Activated CD4-positive, alpha-beta T cell treated with anti-CD3 and anti-CD28 coated beads for 36 hours (primary cell): ENCODE measurements at regions not wholly inside any gene's neighbourhood (a gene's known extent, or its start where the extent isn't known, plus 50 kb on each side); places are given as distances from the start of the nearest gene placed in this dataset.

ENCODE experiments used
- ATAC-seq: fragments of 200-7000 bp; cut with Tn5 transposase; one replicate; pipeline ENCODE4 v1.10.0; 2021; ENCODE audit warnings: mild to moderate bottlenecking, moderate library complexity
- CTCF ChIA-PET: fragments of 350-600 bp; sonication (Branson Sonifier 250); formaldehyde crosslinking; loops from one replicate; lab custom pipeline; 2021; ENCODE audit warnings: antibody characterized with exemption; lab: Charles Lee
- POLR2A ChIA-PET: fragments of 350-600 bp; sonication (Branson Sonifier 250); formaldehyde crosslinking; loops from one replicate; lab custom pipeline; 2021; ENCODE audit warnings: antibody characterized with exemption, inconsistent platforms; lab: Charles Lee
- DNase-seq: peaks from one replicate; pipeline ENCODE4 v3.0.0-alpha.2; 2020
- H3K27ac Mint-ChIP-seq: one replicate; pipeline ENCODE4 v1.8.0; 2021; ENCODE audit warnings: mixed read lengths
- H3K27me3 Mint-ChIP-seq: one replicate; pipeline ENCODE4 v1.8.0; 2021; ENCODE audit warnings: mixed read lengths
- H3K36me3 Mint-ChIP-seq: one replicate; pipeline ENCODE4 v1.8.0; 2021; ENCODE audit warnings: low read depth, mixed read lengths
- H3K4me1 Mint-ChIP-seq: one replicate; pipeline ENCODE4 v1.8.0; 2021; ENCODE audit warnings: mixed read lengths
- H3K4me3 Mint-ChIP-seq: one replicate; pipeline ENCODE4 v1.8.0; 2021; ENCODE audit warnings: mild to moderate bottlenecking, moderate library complexity, mixed read lengths
- H3K9me3 Mint-ChIP-seq: one replicate; pipeline ENCODE4 v1.8.0; 2021; ENCODE audit warnings: low read depth, mixed read lengths
- intact Hi-C, 2 experiments: fragments of 100-400 bp; cut with DNase I in 1 of 2; cut with micrococcal nuclease in 1 of 2; formaldehyde crosslinking; loops; one replicate each; pipeline versions ENCODE4 v1.14.2 to v1.15.1; 2022 to 2024; cut with DNase I, micrococcal nuclease

GRCh38 chr3:83074485-83074884, 1313.0 kb upstream of the GBE1 start:
- ATAC-seq, result no peak

GRCh38 chr3:83065851-83066460, 1304.5 kb upstream of the GBE1 start:
- ChIA-PET POLR2A (no interaction called here), CTCF (no interaction called here)
- Mint-ChIP-seq H3K27me3 (no peaks in the 10 kb centered on the region), H3K36me3 (no peaks in the 10 kb centered on the region), H3K9me3 (peaks cover 12% of the 10 kb centered on the region), H3K4me1 (no peaks in the 10 kb centered on the region), H3K4me3 (no peak overlapping the region), H3K27ac (no peak overlapping the region)
- ATAC-seq (no peak), DNase-seq (no peak)
- intact Hi-C loops, result no loop called here

More at GRCh38 chr3:83074485-83074884, 1313.0 kb upstream of the GBE1 start:
- intact Hi-C loops, result no loop called here
- DNase-seq, result no peak
- Mint-ChIP-seq H3K4me3 (no peak overlapping the region), H3K9me3 (peaks cover 3% of the 10 kb centered on the region), H3K27ac (no peak overlapping the region), H3K4me1 (no peaks in the 10 kb centered on the region), H3K36me3 (no peaks in the 10 kb centered on the region), H3K27me3 (no peaks in the 10 kb centered on the region)
- ChIA-PET POLR2A (no interaction called here), CTCF (no interaction called here)

DNA sequence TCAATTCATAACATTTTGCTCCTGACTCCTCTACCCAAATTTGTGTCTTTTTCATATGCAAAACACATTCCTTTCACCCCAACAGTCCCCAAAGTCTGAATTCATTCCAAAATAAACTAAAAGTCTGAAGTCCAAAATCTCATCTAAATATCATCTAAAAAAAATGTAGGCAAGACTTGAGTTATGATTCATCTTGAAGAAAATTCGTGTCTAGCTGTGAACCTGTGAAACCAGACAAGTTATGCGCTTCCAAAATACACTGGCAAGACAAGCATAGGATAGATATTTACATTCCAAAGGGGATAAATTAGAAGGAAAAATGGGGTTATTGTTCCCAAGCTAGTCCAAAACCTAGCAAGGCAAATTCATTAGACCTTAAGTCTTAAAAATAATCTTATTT, 1302.0 kb upstream of the GBE1 start:
- H3K27me3 Mint-ChIP-seq, result no peaks in the 10 kb centered on the region
- H3K36me3 Mint-ChIP-seq, result no peaks in the 10 kb centered on the region
- ChIA-PET POLR2A (no interaction called here), CTCF (no interaction called here)
- no peak overlapping the region for H3K27ac Mint-ChIP-seq
- H3K4me3 Mint-ChIP-seq, result no peak overlapping the region
- no peak for DNase-seq
- ATAC-seq, result no peak
- no peaks in the 10 kb centered on the region for H3K4me1 Mint-ChIP-seq
- intact Hi-C loops, result no loop called here
- peaks cover 15% of the 10 kb centered on the region for H3K9me3 Mint-ChIP-seq

DNA sequence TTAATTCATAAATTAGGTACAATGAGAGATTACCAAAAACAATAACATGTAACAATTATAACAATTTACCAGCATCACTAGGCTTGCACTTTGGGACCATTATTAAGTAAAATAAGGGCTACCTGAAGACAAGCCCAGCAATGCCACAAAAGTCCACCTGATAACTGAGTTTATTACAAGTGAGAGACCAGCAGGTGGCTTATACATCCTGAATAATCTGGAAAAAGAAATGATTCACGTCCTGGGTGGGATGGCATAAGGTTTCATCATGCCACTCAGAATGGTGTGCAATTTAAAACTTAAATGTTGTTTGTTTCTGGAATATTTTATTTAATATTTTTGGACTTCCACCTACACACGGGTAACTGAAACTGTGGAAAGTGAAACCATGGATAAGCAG, 1287.1 kb upstream of the GBE1 start:
- Mint-ChIP-seq H3K4me1 (no peaks in the 10 kb centered on the region), H3K27ac (no peak overlapping the region), H3K4me3 (no peak overlapping the region), H3K36me3 (no peaks in the 10 kb centered on the region), H3K27me3 (no peaks in the 10 kb centered on the region), H3K9me3 (peaks cover 6% of the 10 kb centered on the region)
- CTCF ChIA-PET, result no interaction called here
- POLR2A ChIA-PET, result no interaction called here
- DNase-seq (no peak), ATAC-seq (no peak)
- intact Hi-C loops, result no loop called here

DNA sequence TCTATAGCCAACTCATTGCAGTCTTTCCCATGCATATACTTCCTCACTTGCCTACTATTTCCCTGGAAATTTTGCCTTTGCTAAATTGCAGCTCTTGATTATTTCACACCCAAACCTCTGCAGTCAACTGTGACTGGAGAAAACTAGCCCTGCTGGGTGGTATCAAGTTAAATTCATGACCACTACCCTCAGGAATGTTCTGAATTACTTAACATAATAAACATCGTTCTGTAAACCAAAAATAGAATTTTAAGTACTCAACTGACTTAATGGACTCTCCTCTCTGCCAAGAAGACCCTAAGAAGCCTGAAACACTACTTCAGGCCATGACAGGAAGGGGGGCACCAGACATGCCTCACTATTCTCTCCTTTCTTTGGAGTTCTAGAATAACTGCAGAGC, 1278.0 kb upstream of the GBE1 start:
- DNase-seq, result no peak
- CTCF ChIA-PET, result no interaction called here
- Mint-ChIP-seq H3K27me3 (no peaks in the 10 kb centered on the region), H3K9me3 (peaks cover 7% of the 10 kb centered on the region), H3K4me1 (no peaks in the 10 kb centered on the region), H3K4me3 (no peak overlapping the region), H3K36me3 (no peaks in the 10 kb centered on the region), H3K27ac (no peak overlapping the region)
- intact Hi-C loops, result no loop called here
- ATAC-seq, result no peak
- POLR2A ChIA-PET, result no interaction called here

DNA sequence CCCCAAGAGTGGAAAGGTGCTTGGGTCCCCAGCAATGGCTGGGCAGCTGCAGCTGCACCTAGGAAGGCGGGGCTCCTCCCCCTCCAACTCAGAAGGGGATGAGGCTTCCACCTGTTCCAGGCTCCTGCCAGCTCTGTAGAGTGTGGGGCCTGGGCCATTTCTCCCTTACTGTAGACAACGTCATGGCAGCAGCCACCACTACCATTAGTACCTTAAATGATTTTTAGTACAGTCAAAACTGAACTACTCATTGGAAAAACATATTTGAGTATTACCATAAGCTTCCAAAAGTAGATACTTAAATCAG, 1274.2 kb upstream of the GBE1 start:
- Mint-ChIP-seq H3K9me3 (peaks cover 7% of the 10 kb centered on the region), H3K4me3 (no peak overlapping the region), H3K4me1 (no peaks in the 10 kb centered on the region), H3K27me3 (no peaks in the 10 kb centered on the region), H3K36me3 (no peaks in the 10 kb centered on the region), H3K27ac (no peak overlapping the region)
- DNase-seq, result no peak
- intact Hi-C loops, result no loop called here
- CTCF ChIA-PET, result no interaction called here
- POLR2A ChIA-PET, result no interaction called here
- ATAC-seq, result no peak

- Mint-ChIP-seq H3K4me3 (no peak overlapping the region), H3K9me3 (peaks cover 7% of the 10 kb centered on the region), H3K27me3 (no peaks in the 10 kb centered on the region), H3K4me1 (no peaks in the 10 kb centered on the region), H3K27ac (no peak overlapping the region), H3K36me3 (no peaks in the 10 kb centered on the region)
- CTCF ChIA-PET, result no interaction called here
- no peak for ATAC-seq
- POLR2A ChIA-PET, result no interaction called here
- intact Hi-C loops, result no loop called here
- no peak for DNase-seq
These were observed 1273.6 kb upstream of the GBE1 start for GRCh38 chr3:83034806-83035703.

- intact Hi-C loops, result no loop called here
- ChIA-PET CTCF (interaction anchor here (0.6 kb wide), 1 partner anchor 1017 kb away, joined by 3 read pairs; no protein-coding TSS in a partner anchor), POLR2A (no interaction called here)
- ATAC-seq, result no peak
- H3K9me3 Mint-ChIP-seq, result peaks cover 8% of the 10 kb centered on the region
- H3K27ac Mint-ChIP-seq, result no peak overlapping the region
- H3K4me3 Mint-ChIP-seq, result no peak overlapping the region
- no peak for DNase-seq
- no peaks in the 10 kb centered on the region for H3K27me3 Mint-ChIP-seq
- no peaks in the 10 kb centered on the region for H3K36me3 Mint-ChIP-seq
- no peaks in the 10 kb centered on the region for H3K4me1 Mint-ChIP-seq
These were observed 1271.7 kb upstream of the GBE1 start for GRCh38 chr3:83033133-83033532.

DNA sequence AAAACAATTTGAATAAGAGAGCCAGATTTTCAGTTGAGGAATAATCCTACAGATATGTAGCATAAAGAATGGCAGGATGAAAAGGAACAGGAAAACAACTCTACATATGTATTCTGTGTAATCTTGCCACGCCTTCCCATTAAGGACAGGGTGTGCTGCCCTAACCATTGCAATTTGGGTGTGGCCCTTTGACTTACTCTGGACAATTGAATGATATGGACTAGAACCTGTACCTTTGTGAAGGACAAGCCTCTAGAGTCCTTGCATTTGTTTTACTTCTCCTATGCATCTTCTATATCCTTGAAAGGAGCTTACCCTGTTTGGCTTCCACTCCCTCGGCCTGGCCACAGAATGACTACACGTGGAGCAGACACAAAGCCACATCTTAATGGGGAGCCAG, 1261.6 kb upstream of the GBE1 start:
- intact Hi-C loops, result no loop called here
- peaks cover 14% of the 10 kb centered on the region for H3K9me3 Mint-ChIP-seq
- no peak for DNase-seq
- no peak overlapping the region for H3K27ac Mint-ChIP-seq
- H3K4me3 Mint-ChIP-seq, result no peak overlapping the region
- no peak for ATAC-seq
- no peaks in the 10 kb centered on the region for H3K4me1 Mint-ChIP-seq
- no peaks in the 10 kb centered on the region for H3K36me3 Mint-ChIP-seq
- CTCF ChIA-PET, result no interaction called here
- POLR2A ChIA-PET, result no interaction called here
- H3K27me3 Mint-ChIP-seq, result no peaks in the 10 kb centered on the region

DNA sequence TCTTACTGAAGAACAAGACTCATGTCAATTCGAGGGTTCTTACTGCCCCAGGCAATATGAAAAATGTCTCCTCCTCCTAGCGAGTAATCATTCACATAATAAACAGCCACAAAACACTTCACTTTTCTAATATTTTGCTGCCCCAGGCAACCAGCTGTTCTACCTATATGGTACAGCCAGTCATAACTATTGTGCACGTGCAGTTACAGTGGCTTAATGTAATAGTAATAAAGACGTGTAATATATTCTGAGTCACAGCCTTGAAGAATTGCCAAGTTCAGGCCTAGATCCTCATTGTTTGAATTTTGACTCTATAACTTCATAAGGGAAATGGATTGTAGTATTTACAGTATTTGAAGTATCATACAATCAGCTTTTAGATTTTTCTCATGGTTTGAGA, 1250.0 kb upstream of the GBE1 start:
- no peaks in the 10 kb centered on the region for H3K4me1 Mint-ChIP-seq
- intact Hi-C loops, result no loop called here
- H3K9me3 Mint-ChIP-seq, result peaks cover 6% of the 10 kb centered on the region
- CTCF ChIA-PET, result no interaction called here
- POLR2A ChIA-PET, result no interaction called here
- H3K36me3 Mint-ChIP-seq, result no peaks in the 10 kb centered on the region
- no peak overlapping the region for H3K4me3 Mint-ChIP-seq
- H3K27ac Mint-ChIP-seq, result no peak overlapping the region
- ATAC-seq, result no peak
- no peak for DNase-seq
- no peaks in the 10 kb centered on the region for H3K27me3 Mint-ChIP-seq

DNA sequence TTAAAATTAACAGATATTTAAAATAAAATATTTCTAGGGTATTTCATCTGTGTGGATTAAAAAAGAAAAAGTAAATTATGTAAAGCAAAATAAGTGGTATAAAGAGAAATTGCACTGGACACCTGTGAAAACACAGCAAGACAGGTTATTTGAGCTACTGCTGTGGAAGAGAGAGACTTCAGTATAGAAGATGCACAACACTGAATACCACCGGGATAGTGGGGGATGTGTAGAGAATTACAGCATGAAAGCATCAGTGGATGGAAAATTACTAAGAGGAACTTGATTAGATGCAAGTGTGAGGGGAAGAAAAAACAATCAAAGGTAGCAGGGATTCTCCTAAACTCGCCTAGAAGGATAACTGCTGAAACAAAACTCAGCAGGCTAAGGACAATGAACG, 1242.5 kb upstream of the GBE1 start:
- ChIA-PET POLR2A (no interaction called here), CTCF (no interaction called here)
- ATAC-seq (no peak), DNase-seq (no peak)
- intact Hi-C loops, result no loop called here
- H3K27ac Mint-ChIP-seq, result no peak overlapping the region
- H3K9me3 Mint-ChIP-seq, result peaks cover 7% of the 10 kb centered on the region
- H3K4me3 Mint-ChIP-seq, result no peak overlapping the region
- H3K36me3 Mint-ChIP-seq, result no peaks in the 10 kb centered on the region
- H3K4me1 Mint-ChIP-seq, result no peaks in the 10 kb centered on the region
- no peaks in the 10 kb centered on the region for H3K27me3 Mint-ChIP-seq

GRCh38 chr3:83002869-83003445, 1241.5 kb upstream of the GBE1 start:
- Mint-ChIP-seq H3K36me3 (no peaks in the 10 kb centered on the region), H3K4me3 (no peak overlapping the region), H3K4me1 (no peaks in the 10 kb centered on the region), H3K27me3 (no peaks in the 10 kb centered on the region), H3K9me3 (peaks cover 7% of the 10 kb centered on the region), H3K27ac (no peak overlapping the region)
- intact Hi-C loops, result no loop called here
- no peak for DNase-seq
- ChIA-PET POLR2A (no interaction called here), CTCF (no interaction called here)
- no peak for ATAC-seq
